Astrocyte (in vitro differentiated cells and primary cell): ENCODE measurements at regions not wholly inside any gene's neighbourhood (a gene's known extent, or its start where the extent isn't known, plus 50 kb on each side); places are given as distances from the start of the nearest gene placed in this dataset.

Experiments used
- EZH2 ChIP-seq: IDR thresholded peaks from 2 replicates; pipeline ENCODE4 v1.6.1; 2012; ENCODE audit warnings: mild to moderate bottlenecking, low read length, inconsistent platforms; ENCODE audit not compliant: insufficient read depth
- TF ChIP-seq, protein P1 (sequence below): IDR thresholded peaks from 2 replicates; pipeline ENCODE4 v1.5.1; 2011; ENCODE audit warnings: low read depth, mild to moderate bottlenecking, inconsistent platforms, low read length, moderate library complexity; ENCODE audit not compliant: insufficient read depth

DNA sequence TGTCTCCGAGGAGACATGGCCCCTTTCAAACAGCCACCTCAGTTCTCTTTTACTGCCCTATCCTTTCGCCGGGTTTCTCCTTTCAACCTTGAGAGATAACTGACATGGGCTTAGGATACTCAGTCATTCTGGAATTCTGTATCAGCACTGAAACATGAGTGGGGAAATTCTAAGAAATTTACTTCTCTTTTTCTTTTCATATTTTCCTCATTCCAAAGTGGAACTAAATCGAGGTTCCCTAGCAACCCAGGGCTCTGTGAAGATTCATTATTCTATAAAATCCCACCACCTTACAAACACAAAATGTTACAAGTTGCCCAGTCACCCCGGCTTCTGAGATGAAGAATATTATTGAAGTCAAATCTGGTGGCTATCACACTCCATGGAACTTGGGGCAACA is 319.2 kb downstream of the ENC1 start:
- TF ChIP-seq, protein P1, sequence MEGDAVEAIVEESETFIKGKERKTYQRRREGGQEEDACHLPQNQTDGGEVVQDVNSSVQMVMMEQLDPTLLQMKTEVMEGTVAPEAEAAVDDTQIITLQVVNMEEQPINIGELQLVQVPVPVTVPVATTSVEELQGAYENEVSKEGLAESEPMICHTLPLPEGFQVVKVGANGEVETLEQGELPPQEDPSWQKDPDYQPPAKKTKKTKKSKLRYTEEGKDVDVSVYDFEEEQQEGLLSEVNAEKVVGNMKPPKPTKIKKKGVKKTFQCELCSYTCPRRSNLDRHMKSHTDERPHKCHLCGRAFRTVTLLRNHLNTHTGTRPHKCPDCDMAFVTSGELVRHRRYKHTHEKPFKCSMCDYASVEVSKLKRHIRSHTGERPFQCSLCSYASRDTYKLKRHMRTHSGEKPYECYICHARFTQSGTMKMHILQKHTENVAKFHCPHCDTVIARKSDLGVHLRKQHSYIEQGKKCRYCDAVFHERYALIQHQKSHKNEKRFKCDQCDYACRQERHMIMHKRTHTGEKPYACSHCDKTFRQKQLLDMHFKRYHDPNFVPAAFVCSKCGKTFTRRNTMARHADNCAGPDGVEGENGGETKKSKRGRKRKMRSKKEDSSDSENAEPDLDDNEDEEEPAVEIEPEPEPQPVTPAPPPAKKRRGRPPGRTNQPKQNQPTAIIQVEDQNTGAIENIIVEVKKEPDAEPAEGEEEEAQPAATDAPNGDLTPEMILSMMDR: no peak
- TF ChIP-seq EZH2: no peak
